ENCODE measurements at regions not wholly inside any gene's neighbourhood (a gene's known extent, or its start where the extent isn't known, plus 50 kb on each side); places are given as distances from the start of the nearest gene placed in this dataset.

DNA sequence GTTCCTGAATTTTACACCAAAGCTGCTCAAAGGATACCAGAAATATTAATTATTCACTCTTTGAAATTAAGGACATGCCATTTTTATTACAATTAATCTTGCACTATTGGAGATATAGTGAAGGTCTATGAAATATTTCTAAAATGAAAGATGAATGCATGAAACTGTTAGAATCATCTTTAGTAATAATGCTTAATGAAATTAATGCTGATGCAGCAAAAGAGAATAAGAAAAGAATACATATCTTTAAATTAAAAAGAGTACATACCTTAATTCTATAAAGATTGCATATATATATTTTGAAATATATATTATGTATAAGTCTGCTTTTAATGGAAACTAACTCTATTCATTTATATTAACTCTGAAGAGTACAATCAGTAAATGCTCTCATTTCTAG lies 236.0 kb downstream of the ALX1 start:
- Histone ChIP-seq H3K4me1 (ENCODE audit: control insufficient read depth in 1 of 2, insufficient read depth in 2 of 2, low read length in 2 of 2) (no peaks in the 10 kb centered on the region), H3K27ac (ENCODE audit: low read length) (no peak overlapping the region), H3K27me3 (ENCODE audit: low read depth, low read length) (no peaks in the 10 kb centered on the region), H3K36me3 (ENCODE audit: control insufficient read depth in 1 of 2, insufficient read depth in 2 of 2, low read length in 2 of 2) (no peaks in the 10 kb centered on the region), H3K9me3 (ENCODE audit: control insufficient read depth in 1 of 2, low read length in 2 of 2) (no peaks in the 10 kb centered on the region), H3K4me3 (ENCODE audit: low read depth in 1 of 2, low read length in 2 of 2) (no peak overlapping the region)

DNA sequence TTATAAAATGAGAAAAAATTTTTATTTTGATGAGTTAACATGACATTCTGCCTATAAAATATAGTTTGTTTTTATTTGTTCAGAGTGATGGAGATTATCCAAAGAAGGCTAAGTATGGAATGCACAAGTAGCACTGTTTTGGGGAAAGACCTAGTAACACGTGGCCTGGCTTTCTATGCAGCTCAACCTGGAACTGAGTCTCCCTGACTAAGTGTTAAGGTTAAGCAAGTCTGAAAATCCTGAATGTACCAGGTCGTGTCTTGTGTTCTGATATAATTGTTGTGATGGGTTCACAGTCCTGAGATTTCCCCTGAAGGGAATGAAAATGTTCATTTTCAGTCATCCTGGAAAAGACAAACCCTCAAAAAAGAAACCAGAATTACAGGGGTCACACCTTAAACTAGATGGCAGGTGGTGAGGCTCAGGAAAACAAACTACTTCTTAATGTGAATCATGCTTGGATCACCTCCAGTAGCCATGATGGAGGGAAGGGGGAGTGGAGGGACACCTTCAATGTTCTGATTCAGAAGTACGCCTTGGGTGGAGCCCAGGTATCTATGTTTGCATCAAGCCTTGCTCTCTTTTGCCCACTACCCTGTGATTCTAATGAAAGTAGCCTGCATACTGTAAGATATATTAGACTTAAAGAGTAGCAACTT lies 236.8 kb downstream of the ALX1 start:
- H3K9me3 ChIP-seq (ENCODE audit: control insufficient read depth in 1 of 2, low read length in 2 of 2), result no peaks in the 10 kb centered on the region
- no peak overlapping the region for H3K27ac ChIP-seq (ENCODE audit: low read length)

DNA sequence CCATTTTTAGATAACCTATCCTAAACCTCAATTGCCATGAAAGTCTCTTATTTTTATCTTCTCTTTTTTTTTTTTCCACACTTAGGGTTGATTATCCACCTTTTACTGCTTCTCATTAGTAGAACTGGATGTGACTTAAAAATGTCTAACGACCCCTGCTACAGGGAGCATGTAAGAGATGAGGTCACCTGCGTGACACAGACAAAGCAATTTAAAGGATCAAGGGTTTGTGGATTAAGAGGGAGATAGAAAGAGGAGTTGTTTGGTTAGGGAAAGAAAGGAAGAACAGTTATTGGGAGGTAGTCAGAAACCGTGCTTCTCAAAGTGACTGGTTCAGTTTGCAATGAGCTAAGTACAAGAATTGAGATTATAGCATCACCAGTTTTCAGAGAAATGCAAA lies 239.1 kb downstream of the ALX1 start:
- H3K9me3 ChIP-seq (ENCODE audit: control insufficient read depth in 1 of 2, low read length in 2 of 2), result no peaks in the 10 kb centered on the region
- no peak overlapping the region for H3K4me3 ChIP-seq (ENCODE audit: low read depth in 1 of 2, low read length in 2 of 2)
- H3K4me1 ChIP-seq (ENCODE audit: control insufficient read depth in 1 of 2, insufficient read depth in 2 of 2, low read length in 2 of 2), result no peaks in the 10 kb centered on the region
- H3K27me3 ChIP-seq (ENCODE audit: low read depth, low read length), result no peaks in the 10 kb centered on the region
- H3K27ac ChIP-seq (ENCODE audit: low read length), result no peak overlapping the region
- no peaks in the 10 kb centered on the region for H3K36me3 ChIP-seq (ENCODE audit: control insufficient read depth in 1 of 2, insufficient read depth in 2 of 2, low read length in 2 of 2)

More for the DNA sequence above, 236.8 kb downstream of the ALX1 start:
- no peaks in the 10 kb centered on the region for H3K4me1 ChIP-seq (ENCODE audit: control insufficient read depth in 1 of 2, insufficient read depth in 2 of 2, low read length in 2 of 2)
- H3K36me3 ChIP-seq (ENCODE audit: control insufficient read depth in 1 of 2, insufficient read depth in 2 of 2, low read length in 2 of 2), result no peaks in the 10 kb centered on the region
- H3K27me3 ChIP-seq (ENCODE audit: low read depth, low read length), result no peaks in the 10 kb centered on the region
- H3K4me3 ChIP-seq (ENCODE audit: low read depth in 1 of 2, low read length in 2 of 2), result no peak overlapping the region

DNA sequence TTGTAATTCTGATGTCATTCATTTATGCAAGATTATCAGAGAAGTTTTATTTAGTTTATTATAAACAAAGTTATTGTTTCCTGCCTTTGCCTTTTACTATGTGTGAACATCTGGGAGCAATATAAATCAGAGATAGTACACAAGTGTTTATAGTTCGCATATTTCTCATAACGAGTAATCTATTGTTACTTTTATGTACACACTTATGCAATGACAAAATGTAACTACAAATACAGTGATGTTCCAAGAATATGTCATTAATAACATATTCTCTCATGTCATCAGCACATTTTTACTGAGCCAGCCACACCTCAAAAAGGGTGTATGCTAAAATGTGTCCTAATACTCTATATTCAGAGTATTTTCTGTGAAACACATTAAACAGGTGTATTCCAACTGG lies 243.2 kb downstream of the ALX1 start:
- Histone ChIP-seq H3K27me3 (ENCODE audit: low read depth, low read length) (no peaks in the 10 kb centered on the region), H3K4me1 (ENCODE audit: control insufficient read depth in 1 of 2, insufficient read depth in 2 of 2, low read length in 2 of 2) (no peaks in the 10 kb centered on the region), H3K27ac (ENCODE audit: low read length) (no peak overlapping the region), H3K9me3 (ENCODE audit: control insufficient read depth in 1 of 2, low read length in 2 of 2) (no peaks in the 10 kb centered on the region), H3K4me3 (ENCODE audit: low read depth in 1 of 2, low read length in 2 of 2) (no peak overlapping the region), H3K36me3 (ENCODE audit: control insufficient read depth in 1 of 2, insufficient read depth in 2 of 2, low read length in 2 of 2) (no peaks in the 10 kb centered on the region)

GRCh38 chr12:85527192-85527591 lies 247.2 kb downstream of the ALX1 start:
- H3K9me3 ChIP-seq (ENCODE audit: control insufficient read depth in 1 of 2, low read length in 2 of 2), result no peaks in the 10 kb centered on the region
- no peaks in the 10 kb centered on the region for H3K27me3 ChIP-seq (ENCODE audit: low read depth, low read length)

GRCh38 chr12:85529896-85530295 lies 249.9 kb downstream of the ALX1 start:
- no peaks in the 10 kb centered on the region for H3K4me1 ChIP-seq (ENCODE audit: control insufficient read depth in 1 of 2, insufficient read depth in 2 of 2, low read length in 2 of 2)
- H3K36me3 ChIP-seq (ENCODE audit: control insufficient read depth in 1 of 2, insufficient read depth in 2 of 2, low read length in 2 of 2), result no peaks in the 10 kb centered on the region
- no peak overlapping the region for H3K4me3 ChIP-seq (ENCODE audit: low read depth in 1 of 2, low read length in 2 of 2)
- no peaks in the 10 kb centered on the region for H3K27me3 ChIP-seq (ENCODE audit: low read depth, low read length)
- no peak overlapping the region for H3K27ac ChIP-seq (ENCODE audit: low read length)
- H3K9me3 ChIP-seq (ENCODE audit: control insufficient read depth in 1 of 2, low read length in 2 of 2), result no peaks in the 10 kb centered on the region

More at GRCh38 chr12:85527192-85527591, 247.2 kb downstream of the ALX1 start:
- Histone ChIP-seq H3K27ac (ENCODE audit: low read length) (no peak overlapping the region), H3K36me3 (ENCODE audit: control insufficient read depth in 1 of 2, insufficient read depth in 2 of 2, low read length in 2 of 2) (no peaks in the 10 kb centered on the region), H3K4me1 (ENCODE audit: control insufficient read depth in 1 of 2, insufficient read depth in 2 of 2, low read length in 2 of 2) (no peaks in the 10 kb centered on the region), H3K4me3 (ENCODE audit: low read depth in 1 of 2, low read length in 2 of 2) (no peak overlapping the region)

DNA sequence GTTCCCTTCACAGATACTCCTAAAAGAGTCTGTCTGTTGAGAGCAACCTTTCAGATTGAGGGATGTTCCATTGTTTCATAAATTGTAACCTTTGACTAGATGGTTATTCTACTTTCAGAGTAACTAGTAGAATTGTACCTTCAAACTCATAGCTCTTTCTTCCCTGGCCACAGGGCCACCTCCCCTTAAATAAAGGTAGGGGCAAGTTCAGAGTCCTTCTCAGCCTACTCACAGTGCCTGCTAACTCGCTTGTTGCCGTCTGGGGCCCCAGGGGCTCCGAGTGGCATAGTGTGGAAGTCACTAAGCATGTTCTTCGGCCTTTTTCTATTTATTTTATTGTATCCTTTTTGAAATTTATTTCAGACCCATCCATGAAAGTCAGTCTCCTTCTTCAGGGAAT lies 250.4 kb downstream of the ALX1 start:
- no peaks in the 10 kb centered on the region for H3K9me3 ChIP-seq (ENCODE audit: control insufficient read depth in 1 of 2, low read length in 2 of 2)
- H3K4me3 ChIP-seq (ENCODE audit: low read depth in 1 of 2, low read length in 2 of 2), result no peak overlapping the region
- H3K36me3 ChIP-seq (ENCODE audit: control insufficient read depth in 1 of 2, insufficient read depth in 2 of 2, low read length in 2 of 2), result no peaks in the 10 kb centered on the region
- no peaks in the 10 kb centered on the region for H3K4me1 ChIP-seq (ENCODE audit: control insufficient read depth in 1 of 2, insufficient read depth in 2 of 2, low read length in 2 of 2)
- no peaks in the 10 kb centered on the region for H3K27me3 ChIP-seq (ENCODE audit: low read depth, low read length)
- no peak overlapping the region for H3K27ac ChIP-seq (ENCODE audit: low read length)

DNA sequence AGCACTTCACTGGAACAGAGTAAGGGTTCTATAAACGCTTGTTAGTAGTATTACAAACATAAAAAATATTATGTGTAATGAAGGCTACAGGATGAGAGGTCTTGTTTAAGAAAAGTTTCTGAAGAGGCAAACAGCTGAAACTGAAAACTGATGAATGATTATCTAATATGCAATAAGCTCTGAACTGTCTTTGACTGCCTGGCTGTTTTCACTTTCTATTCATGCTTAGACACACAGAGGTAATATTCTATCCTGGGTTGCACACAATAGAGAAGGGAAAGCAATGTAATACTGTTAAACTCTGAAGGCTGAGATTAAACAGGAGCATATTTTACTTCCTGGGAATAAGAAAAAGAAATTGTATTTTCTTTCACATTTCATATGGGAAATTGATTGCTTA lies 251.3 kb downstream of the ALX1 start:
- no peak overlapping the region for H3K4me3 ChIP-seq (ENCODE audit: low read depth in 1 of 2, low read length in 2 of 2)

GRCh38 chr12:85549640-85550039 lies 269.6 kb downstream of the ALX1 start:
- no peaks in the 10 kb centered on the region for H3K9me3 ChIP-seq (ENCODE audit: control insufficient read depth in 1 of 2, low read length in 2 of 2)
- H3K27me3 ChIP-seq (ENCODE audit: low read depth, low read length), result no peaks in the 10 kb centered on the region
- no peak overlapping the region for H3K4me3 ChIP-seq (ENCODE audit: low read depth in 1 of 2, low read length in 2 of 2)
- no peak overlapping the region for H3K27ac ChIP-seq (ENCODE audit: low read length)
- H3K4me1 ChIP-seq (ENCODE audit: control insufficient read depth in 1 of 2, insufficient read depth in 2 of 2, low read length in 2 of 2), result no peaks in the 10 kb centered on the region
- H3K36me3 ChIP-seq (ENCODE audit: control insufficient read depth in 1 of 2, insufficient read depth in 2 of 2, low read length in 2 of 2), result no peaks in the 10 kb centered on the region

More for the DNA sequence above, 251.3 kb downstream of the ALX1 start:
- Histone ChIP-seq H3K4me1 (ENCODE audit: control insufficient read depth in 1 of 2, insufficient read depth in 2 of 2, low read length in 2 of 2) (no peaks in the 10 kb centered on the region), H3K36me3 (ENCODE audit: control insufficient read depth in 1 of 2, insufficient read depth in 2 of 2, low read length in 2 of 2) (no peaks in the 10 kb centered on the region), H3K27ac (ENCODE audit: low read length) (no peak overlapping the region), H3K9me3 (ENCODE audit: control insufficient read depth in 1 of 2, low read length in 2 of 2) (no peaks in the 10 kb centered on the region), H3K27me3 (ENCODE audit: low read depth, low read length) (no peaks in the 10 kb centered on the region)

DNA sequence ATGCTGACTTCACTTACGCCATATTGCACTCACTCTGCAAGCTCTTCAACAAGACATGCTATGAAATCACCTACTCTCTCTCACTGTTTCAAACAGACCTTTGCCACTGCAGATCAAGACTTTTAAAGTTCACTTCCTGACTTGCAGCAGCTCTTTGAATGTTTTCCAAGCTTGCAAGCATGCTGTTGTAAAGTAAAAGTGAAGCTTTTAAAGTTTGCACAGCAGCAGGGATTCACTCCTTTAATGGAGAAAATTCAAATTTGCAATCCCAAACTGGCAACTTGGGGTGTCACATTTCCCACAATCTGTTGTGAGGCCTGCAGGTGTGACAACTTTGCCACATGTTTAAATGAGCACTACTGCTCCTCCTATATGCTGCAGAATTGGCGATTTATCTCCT lies 270.9 kb downstream of the ALX1 start:
- Histone ChIP-seq H3K27me3 (ENCODE audit: low read depth, low read length) (no peaks in the 10 kb centered on the region), H3K4me3 (ENCODE audit: low read depth in 1 of 2, low read length in 2 of 2) (no peak overlapping the region), H3K36me3 (ENCODE audit: control insufficient read depth in 1 of 2, insufficient read depth in 2 of 2, low read length in 2 of 2) (no peaks in the 10 kb centered on the region), H3K4me1 (ENCODE audit: control insufficient read depth in 1 of 2, insufficient read depth in 2 of 2, low read length in 2 of 2) (no peaks in the 10 kb centered on the region), H3K27ac (ENCODE audit: low read length) (no peak overlapping the region), H3K9me3 (ENCODE audit: control insufficient read depth in 1 of 2, low read length in 2 of 2) (no peaks in the 10 kb centered on the region)

- Histone ChIP-seq H3K27me3 (ENCODE audit: low read depth, low read length) (no peaks in the 10 kb centered on the region), H3K9me3 (ENCODE audit: control insufficient read depth in 1 of 2, low read length in 2 of 2) (no peaks in the 10 kb centered on the region), H3K27ac (ENCODE audit: low read length) (no peak overlapping the region), H3K36me3 (ENCODE audit: control insufficient read depth in 1 of 2, insufficient read depth in 2 of 2, low read length in 2 of 2) (no peaks in the 10 kb centered on the region), H3K4me3 (ENCODE audit: low read depth in 1 of 2, low read length in 2 of 2) (no peak overlapping the region), H3K4me1 (ENCODE audit: control insufficient read depth in 1 of 2, insufficient read depth in 2 of 2, low read length in 2 of 2) (no peaks in the 10 kb centered on the region)
These were observed 272.4 kb downstream of the ALX1 start for GRCh38 chr12:85552461-85552860.

DNA sequence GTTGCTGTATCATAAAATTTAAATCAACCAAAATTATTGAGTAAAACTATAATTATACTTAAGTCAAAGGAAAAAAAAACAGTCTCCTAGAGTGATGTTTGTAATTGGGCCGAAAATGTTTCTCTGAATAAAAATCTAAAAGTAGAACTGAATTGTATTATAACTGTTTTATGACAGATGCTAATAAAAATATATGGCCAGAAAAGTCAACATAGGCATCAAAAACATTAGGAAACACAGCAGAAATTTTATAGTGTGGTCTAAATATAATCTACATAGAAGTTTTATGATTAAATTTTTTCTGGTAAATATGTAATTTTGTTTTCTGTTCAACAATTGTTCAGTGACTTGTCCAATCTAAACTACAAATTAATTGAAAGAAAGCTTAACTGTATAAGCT lies 277.8 kb downstream of the ALX1 start:
- no peaks in the 10 kb centered on the region for H3K36me3 ChIP-seq (ENCODE audit: control insufficient read depth in 1 of 2, insufficient read depth in 2 of 2, low read length in 2 of 2)
- no peaks in the 10 kb centered on the region for H3K27me3 ChIP-seq (ENCODE audit: low read depth, low read length)
- no peak overlapping the region for H3K27ac ChIP-seq (ENCODE audit: low read length)
- H3K4me3 ChIP-seq (ENCODE audit: low read depth in 1 of 2, low read length in 2 of 2), result no peak overlapping the region
- H3K4me1 ChIP-seq (ENCODE audit: control insufficient read depth in 1 of 2, insufficient read depth in 2 of 2, low read length in 2 of 2), result no peaks in the 10 kb centered on the region
- no peaks in the 10 kb centered on the region for H3K9me3 ChIP-seq (ENCODE audit: control insufficient read depth in 1 of 2, low read length in 2 of 2)

Data from muscle layer of duodenum (tissue), 2 donors.